ENCODE measurements at regions not wholly inside any gene's neighbourhood (a gene's known extent, or its start where the extent isn't known, plus 50 kb on each side); places are given as distances from the start of the nearest gene placed in this dataset.

DNA sequence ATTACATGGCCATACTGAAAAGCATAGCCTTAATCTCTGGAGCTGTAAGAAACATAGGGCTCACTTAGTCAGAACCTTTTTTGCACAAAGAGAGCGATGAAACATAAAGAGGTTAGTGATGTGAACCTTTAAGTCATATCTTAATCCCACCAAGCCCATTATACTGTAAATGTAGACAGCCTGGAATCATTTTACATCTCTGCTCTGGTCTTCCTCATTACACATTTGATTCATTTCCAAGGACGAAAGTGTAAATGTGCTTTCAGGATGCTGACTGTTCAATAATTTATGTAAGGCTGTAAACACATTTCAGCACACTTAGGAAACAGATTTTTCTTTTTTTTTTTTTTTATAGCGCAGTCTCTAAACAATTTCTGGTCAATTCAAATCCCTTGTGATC, 131.3 kb upstream of the B3GAT2 start:
- TF ChIP-seq, protein P1, sequence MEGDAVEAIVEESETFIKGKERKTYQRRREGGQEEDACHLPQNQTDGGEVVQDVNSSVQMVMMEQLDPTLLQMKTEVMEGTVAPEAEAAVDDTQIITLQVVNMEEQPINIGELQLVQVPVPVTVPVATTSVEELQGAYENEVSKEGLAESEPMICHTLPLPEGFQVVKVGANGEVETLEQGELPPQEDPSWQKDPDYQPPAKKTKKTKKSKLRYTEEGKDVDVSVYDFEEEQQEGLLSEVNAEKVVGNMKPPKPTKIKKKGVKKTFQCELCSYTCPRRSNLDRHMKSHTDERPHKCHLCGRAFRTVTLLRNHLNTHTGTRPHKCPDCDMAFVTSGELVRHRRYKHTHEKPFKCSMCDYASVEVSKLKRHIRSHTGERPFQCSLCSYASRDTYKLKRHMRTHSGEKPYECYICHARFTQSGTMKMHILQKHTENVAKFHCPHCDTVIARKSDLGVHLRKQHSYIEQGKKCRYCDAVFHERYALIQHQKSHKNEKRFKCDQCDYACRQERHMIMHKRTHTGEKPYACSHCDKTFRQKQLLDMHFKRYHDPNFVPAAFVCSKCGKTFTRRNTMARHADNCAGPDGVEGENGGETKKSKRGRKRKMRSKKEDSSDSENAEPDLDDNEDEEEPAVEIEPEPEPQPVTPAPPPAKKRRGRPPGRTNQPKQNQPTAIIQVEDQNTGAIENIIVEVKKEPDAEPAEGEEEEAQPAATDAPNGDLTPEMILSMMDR (IDR thresholded peaks at IDR 0.05): no peak
- no peak for TF ChIP-seq POLR2A (IDR thresholded peaks at IDR 0.05)

Measured in adrenal gland (tissue), 5 donors.